HG03469 (cell line): ENCODE measurements at regions not wholly inside any gene's neighbourhood (a gene's known extent, or its start where the extent isn't known, plus 50 kb on each side); places are given as distances from the start of the nearest gene placed in this dataset.

ENCODE experiments used
- ATAC-seq: cut with Tn5 transposase; IDR thresholded peaks from one replicate; pipeline ENCODE4 v1.9.1; 2021; ENCODE audit warnings: mild to moderate bottlenecking, moderate library complexity, moderate number of reproducible peaks; ENCODE audit not compliant: unreplicated experiment

DNA sequence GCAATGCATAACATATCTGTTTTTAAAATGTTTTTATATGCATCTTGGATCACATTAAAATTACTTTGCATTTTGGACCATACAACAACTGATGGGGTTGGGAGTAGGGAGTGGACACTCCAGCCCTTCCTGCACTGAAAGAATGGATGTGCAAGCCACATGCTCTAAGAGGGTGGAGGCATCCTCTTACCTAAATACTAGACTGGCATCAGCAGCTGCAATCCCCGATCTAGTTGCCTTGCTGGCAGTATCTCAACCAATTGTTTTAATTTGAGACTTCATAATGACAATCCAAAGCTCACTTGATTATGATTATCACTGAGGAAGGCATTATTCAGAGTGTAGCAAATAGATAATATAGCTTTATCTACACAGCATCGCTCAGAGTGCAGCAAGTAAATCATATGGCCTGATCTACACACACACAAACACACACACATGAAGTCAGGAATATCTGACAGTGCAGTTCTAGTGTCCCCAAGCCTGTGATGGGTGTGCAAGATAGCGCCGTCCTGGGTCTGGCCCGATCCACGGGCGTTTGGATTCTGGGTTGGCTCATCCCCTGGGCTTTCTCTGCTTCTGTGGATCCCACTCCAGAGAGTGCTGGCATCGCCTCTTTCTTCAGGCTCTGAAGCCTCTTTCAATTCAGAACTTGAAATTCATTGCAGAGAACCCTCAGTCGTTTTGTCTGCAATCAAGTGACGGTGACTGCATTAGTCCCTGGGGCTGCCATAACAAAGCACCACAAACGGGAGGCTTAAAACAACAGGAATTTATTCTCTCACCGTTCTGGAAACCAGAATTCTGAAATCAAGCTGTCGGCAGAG is 181.3 kb downstream of the ETS2 start:
- no peak for ATAC-seq

GRCh38 chr21:38986406-38986805 is 180.7 kb downstream of the ETS2 start:
- no peak for ATAC-seq

DNA sequence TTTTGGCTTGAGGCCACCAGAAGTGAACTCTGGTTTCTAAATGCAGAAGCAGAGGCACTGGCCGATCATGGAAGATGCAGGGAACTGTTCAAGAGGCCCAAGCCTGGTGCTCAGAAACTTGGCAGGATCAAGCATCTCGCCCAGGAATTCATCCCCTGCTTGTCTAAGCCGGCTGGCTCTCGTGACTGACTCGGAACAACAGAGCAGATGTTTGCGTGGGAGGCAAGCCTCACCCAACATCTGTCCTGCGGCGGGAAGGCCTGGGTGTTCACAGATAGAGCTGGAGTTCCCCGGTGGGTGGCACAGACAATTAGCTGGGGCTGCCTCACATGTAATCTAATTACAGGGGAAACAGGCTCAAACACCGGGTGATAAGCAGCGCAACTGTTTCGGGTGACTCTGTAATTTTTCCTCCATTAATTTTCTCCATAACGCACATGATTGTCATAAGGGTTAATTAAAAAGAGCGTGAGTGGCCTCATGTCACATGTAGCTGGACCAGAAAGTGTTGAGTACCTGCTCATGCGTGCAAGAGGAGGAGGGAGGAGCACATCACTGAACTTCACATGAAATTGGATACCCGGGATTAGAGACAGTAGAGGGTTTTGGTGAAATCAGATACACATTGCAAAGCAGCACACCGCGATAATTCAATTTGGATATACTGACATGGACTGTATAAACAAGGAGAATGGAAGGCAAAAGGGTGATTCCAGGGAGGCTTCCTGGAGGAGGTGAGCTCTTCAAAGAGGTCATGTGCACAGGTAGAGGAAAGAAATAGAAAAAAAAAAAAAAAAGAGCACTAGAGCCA is 180.0 kb downstream of the ETS2 start:
- no peak for ATAC-seq

GRCh38 chr21:38984982-38985567 is 179.3 kb downstream of the ETS2 start:
- no peak for ATAC-seq

GRCh38 chr21:38984568-38984967 is 178.8 kb downstream of the ETS2 start:
- no peak for ATAC-seq

GRCh38 chr21:38983560-38983959 is 177.8 kb downstream of the ETS2 start:
- no peak for ATAC-seq

DNA sequence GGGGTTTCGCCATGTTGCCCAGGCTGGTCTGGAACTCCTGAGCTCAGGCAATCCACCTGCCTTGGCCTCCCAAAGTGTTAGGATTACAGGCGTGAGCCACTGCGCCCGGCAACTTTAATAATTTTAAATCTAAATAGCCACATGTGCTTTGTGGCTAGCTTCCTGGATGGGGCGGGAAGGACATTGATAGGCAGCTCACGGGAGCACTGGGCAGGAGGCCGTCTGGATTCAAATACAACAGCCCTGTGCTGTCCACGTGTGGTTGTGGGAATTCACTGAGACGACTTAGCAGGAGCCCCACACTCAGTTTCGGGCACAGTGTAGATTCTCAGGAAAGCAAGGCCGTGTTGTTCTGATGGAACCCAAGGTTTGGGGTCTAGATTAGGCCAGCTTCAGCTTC is 177.1 kb downstream of the ETS2 start:
- no peak for ATAC-seq

DNA sequence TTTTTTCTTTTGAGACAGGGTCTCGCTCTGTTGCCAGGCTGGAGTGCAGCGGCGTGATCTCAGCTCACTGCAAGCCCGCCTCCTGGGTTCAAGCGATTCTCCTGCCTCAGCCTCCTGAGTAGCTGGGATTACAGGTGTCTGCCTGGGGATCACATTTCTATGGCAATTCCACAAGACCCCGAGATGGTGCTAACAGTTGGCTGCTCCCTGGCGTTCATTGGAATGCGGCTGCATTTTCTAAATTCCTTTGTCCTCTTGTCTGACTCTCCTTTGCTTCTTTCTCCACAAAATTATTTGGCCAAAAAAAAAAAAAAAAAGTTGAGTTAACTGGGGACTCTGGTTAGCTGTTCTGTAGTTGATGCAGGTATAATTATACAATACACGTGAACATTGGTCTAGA is 176.4 kb downstream of the ETS2 start:
- ATAC-seq = no peak

DNA sequence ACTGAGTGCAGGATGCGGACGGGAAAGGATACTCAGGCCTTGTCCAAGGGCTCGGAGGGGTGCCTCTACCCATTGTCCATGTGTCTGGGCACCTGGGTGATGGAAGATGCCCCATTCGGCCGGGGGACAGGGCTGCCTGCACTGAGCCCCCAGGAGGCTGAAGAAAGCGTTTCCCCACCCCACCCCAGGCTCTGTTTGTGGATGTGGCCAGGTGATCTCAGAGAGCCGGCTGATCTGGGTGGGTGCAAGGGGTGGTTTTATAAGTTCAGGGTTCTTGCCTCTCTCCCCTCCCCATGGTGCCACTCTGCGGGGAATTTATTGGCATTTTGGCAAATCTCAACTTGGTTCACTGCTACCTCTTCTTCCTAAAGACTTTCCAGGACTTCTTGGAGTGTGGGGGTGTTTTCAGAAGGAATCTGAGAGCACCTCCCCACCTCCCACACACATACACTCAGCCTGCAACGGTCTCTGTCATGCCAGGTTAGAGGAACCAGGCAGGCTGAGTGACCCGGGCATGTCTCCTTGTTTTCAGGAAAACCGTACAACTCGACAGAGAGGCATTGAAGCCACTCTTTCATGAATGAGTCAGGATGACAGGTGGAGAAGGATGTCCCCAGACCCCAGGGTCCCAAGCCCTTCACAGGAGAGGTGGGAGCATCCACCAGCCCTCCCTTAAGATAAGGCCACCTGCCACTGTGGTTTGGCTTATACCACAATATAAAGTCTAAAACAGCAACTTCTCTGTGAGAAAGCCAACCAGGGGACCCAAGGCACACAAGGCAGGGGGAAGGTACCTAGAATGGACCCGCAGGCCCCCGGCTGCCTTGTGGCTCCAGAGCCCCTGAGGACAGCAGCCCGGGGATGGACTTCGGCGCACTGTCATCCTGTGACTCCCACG is 174.9 kb downstream of the ETS2 start:
- no peak for ATAC-seq

DNA sequence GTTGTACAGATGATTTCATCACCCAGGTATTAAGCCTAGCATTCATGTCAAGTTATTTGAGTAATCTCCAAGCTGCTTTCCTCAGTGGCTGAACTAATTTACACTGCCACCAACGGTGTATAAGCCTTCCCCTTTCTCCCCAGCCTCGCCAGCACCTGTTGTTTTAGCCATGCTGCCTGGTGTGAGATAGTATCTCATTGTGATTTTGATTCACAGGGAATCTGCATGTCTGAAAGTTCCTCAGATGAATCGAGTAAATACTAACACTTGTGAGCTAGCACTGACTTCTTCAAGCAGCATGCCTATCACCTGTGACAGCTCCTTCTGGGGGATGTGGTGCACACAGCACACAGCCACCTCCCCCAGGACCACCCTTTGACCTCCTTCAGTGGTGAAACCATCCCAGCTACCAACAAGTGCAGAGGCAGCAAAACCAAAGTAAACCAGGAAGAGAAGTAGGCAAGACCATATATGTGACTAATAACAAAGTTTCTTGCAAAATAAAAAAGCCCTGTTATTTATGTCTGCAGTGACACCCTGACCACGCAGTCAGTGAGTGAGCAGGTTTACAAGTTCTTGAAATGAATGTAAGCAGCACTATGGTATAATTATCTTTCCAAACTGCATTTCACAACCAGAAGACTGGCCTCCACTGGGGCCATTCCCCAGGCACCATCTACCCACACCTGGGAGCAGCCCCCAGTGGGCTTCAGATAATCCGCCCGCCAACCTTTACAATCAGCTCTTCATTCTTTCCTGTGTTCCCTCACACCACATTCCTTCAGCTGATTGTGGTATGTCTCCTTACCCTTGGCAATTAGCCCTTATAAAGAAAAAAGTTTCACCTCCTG is 173.8 kb downstream of the ETS2 start:
- no peak for ATAC-seq

DNA sequence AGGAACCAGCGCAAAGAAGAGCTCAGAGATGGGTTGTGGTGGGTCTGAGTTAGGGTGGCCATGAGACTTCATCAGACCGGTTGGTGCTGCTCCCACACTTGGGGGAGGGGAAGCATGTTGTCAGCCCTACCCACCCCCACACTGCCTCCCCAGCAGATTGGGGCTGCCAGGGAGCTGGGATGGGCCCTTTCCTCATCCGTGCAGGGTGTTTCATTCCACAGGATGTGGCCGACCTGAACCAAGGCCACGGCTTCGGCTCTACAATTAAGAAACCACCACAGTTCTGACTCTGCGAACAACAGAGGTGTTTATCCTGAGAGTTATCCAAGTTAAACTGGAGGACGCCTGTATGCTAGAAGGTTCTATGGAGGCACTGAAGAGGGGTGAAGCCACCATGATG is 171.2 kb downstream of the ETS2 start:
- no peak for ATAC-seq

- ATAC-seq = no peak
These were observed 167.8 kb downstream of the ETS2 start for GRCh38 chr21:38973552-38973951.

DNA sequence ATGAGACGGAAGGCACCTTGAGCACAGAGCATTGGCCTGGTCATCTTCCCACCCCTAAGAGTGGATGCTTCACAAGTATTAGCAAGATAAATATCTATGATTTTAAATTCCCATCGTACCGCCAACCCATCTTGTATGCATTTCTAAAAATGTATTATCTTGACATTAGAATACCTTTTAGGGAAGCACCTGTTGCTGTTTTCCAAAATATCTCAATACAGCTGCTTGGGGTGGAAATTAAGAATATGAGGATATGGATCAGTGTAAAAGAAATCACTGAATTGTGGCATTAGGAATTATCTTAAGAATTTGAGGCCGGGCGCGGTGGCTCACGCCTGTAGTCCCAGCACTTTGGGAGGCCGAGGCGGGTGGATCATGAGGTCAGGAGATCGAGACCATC is 166.3 kb downstream of the ETS2 start:
- ATAC-seq = no peak

GRCh38 chr21:38970765-38971164 is 165.0 kb downstream of the ETS2 start:
- no peak for ATAC-seq

DNA sequence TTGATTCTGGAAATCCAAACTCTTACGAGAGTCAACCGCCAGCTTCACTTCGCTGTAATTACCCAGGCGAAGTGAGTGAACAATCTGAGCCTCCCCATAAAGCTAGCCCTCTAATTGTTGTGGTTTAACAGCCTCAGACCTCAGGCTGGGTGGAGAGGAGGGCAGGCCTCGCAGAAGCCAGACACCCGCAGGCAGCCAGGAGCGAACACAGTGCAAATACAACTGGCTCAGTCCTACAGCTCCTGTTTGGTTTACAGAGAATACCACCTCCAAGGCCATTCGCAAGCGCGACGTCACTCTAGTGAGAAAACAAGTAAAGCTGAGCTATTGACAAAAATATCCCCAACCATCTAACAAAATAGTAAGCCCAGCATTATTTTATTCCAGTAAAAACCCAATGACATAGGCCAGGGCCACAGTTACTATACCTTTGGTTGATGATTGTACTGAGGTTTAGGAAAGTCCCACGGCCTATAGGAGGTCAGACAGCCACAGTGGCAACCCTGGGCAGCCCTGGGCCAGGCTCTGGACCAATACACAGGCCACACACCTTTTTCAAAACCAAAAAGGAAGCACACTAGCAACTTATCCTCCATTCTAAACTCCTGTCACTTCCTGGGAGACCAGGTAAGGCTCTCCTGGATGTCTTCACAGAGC is 163.3 kb downstream of the ETS2 start:
- ATAC-seq = no peak

GRCh38 chr21:38965910-38966504 is 160.3 kb downstream of the ETS2 start:
- no peak for ATAC-seq

DNA sequence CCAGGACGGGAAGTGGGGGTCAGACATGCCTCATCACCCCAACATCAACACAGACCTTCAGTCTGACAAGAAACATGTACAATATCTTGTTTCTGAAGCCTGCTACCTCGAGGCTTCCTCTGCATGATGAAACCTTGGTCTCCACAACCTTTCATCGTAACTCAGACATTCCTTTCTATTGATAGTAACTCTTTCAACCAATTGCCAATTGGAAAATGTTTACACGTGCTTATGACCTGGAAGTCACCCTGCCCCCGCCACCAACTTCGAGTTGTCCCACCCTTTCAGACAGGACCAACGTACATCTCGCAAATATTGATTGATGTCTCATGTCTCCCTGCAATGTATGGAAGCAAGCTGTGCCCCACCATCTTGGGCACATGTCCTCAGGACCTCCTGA is 159.5 kb downstream of the ETS2 start:
- ATAC-seq = no peak

DNA sequence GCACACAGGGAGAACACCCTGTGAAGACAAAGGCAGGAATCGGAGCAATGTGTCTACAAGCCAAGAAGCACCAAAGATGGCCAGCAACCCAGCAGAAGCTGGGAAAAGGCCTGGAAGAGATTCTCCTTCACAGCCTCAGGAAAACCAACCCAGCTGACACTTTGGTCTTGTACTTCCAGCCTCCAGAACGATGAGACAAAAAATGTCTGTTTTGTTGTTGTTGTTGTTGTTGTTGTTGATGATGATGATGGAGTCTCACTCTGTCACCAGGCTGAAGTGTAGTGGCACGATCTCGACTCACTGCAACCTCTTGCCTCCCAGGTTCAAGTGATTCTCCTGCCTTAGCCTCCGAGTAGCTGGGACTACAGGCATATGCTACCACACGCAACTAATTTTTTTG is 157.3 kb downstream of the ETS2 start:
- ATAC-seq = no peak

- ATAC-seq = no peak
These were observed 154.5 kb downstream of the ETS2 start for GRCh38 chr21:38960251-38960650.
